ENCODE measurements at regions not wholly inside any gene's neighbourhood (a gene's known extent, or its start where the extent isn't known, plus 50 kb on each side); places are given as distances from the start of the nearest gene placed in this dataset.

DNA sequence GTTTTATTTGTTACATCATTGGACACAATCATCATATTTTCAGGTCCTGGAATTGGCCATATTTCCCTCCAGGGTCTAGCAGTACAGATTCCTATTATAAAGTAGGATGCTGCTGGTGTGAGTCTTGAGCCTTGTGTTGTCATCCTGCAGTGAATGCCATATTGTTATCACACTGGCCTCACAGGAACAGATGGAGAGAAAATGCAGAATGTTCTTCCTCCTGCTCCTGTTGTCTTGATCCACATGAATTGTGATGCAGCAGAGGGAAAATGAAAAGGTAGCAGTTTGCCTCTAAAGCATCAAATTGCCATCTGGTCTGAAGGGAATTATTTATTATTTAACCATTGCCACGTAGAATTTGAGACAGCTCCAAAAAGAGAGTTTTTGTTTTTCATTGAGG lies 248.6 kb downstream of the GPAM start:
- TF ChIP-seq ZNF624 (tag by site-specific recombination; IDR thresholded peaks at IDR 0.05) (no peak), ZNF768 (tag by site-specific recombination; IDR thresholded peaks at IDR 0.05) (no peak), ZXDB (tag by site-specific recombination; IDR thresholded peaks at IDR 0.05) (no peak), IKZF3 (tag by site-specific recombination; IDR thresholded peaks at IDR 0.05) (no peak), ZNF138 (tag by site-specific recombination; IDR thresholded peaks at IDR 0.05; ENCODE audit: borderline replicate concordance) (no peak)
- TF ChIP-seq, protein P1, sequence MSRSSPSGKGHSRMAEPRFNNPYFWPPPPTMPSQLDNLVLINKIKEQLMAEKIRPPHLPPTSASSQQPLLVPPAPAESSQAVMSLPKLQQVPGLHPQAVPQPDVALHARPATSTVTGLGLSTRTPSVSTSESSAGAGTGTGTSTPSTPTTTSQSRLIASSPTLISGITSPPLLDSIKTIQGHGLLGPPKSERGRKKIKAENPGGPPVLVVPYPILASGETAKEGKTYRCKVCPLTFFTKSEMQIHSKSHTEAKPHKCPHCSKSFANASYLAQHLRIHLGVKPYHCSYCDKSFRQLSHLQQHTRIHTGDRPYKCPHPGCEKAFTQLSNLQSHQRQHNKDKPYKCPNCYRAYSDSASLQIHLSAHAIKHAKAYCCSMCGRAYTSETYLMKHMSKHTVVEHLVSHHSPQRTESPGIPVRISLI (tag by site-specific recombination; IDR thresholded peaks at IDR 0.05), result no peak
- TF ChIP-seq, protein P2, sequence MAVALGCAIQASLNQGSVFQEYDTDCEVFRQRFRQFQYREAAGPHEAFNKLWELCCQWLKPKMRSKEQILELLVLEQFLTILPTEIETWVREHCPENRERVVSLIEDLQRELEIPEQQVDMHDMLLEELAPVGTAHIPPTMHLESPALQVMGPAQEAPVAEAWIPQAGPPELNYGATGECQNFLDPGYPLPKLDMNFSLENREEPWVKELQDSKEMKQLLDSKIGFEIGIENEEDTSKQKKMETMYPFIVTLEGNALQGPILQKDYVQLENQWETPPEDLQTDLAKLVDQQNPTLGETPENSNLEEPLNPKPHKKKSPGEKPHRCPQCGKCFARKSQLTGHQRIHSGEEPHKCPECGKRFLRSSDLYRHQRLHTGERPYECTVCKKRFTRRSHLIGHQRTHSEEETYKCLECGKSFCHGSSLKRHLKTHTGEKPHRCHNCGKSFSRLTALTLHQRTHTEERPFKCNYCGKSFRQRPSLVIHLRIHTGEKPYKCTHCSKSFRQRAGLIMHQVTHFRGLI (tag by site-specific recombination; IDR thresholded peaks at IDR 0.05), result no peak
- ChIA-PET POLR2A (no interaction called here), CTCF (no interaction called here)

DNA sequence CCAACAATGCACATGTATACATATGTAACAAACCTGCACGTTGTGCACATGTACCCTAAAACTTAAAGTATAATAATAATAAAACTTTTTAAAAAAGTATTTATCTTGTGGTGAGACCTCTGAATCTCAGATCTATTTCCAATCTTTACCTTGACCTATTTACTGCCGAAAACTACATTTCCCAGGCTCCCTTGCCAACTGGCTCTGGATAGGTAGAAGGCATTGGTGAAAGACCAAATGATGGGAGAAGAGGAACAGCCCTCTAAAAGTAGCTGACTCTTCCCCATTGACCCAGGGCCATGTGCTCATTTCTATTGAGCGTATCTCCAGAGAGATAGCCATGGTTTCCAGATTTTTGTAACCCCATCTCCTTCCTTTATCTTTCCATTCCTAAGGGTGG lies 247.4 kb downstream of the GPAM start:
- TF ChIP-seq, protein P3, sequence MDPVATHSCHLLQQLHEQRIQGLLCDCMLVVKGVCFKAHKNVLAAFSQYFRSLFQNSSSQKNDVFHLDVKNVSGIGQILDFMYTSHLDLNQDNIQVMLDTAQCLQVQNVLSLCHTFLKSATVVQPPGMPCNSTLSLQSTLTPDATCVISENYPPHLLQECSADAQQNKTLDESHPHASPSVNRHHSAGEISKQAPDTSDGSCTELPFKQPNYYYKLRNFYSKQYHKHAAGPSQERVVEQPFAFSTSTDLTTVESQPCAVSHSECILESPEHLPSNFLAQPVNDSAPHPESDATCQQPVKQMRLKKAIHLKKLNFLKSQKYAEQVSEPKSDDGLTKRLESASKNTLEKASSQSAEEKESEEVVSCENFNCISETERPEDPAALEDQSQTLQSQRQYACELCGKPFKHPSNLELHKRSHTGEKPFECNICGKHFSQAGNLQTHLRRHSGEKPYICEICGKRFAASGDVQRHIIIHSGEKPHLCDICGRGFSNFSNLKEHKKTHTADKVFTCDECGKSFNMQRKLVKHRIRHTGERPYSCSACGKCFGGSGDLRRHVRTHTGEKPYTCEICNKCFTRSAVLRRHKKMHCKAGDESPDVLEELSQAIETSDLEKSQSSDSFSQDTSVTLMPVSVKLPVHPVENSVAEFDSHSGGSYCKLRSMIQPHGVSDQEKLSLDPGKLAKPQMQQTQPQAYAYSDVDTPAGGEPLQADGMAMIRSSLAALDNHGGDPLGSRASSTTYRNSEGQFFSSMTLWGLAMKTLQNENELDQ (tag by site-specific recombination; IDR thresholded peaks at IDR 0.05; ENCODE audit: low read depth), result no peak
- TF ChIP-seq ZNF19 (tag by site-specific recombination; IDR thresholded peaks at IDR 0.05; ENCODE audit: low read depth) (no peak), MZF1 (tag by site-specific recombination; IDR thresholded peaks at IDR 0.05; ENCODE audit: borderline replicate concordance) (no peak), ZNF544 (tag by site-specific recombination; IDR thresholded peaks at IDR 0.05) (no peak), ZNF184 (tag by site-specific recombination; IDR thresholded peaks at IDR 0.05) (no peak)
- TF ChIP-seq, protein P4, sequence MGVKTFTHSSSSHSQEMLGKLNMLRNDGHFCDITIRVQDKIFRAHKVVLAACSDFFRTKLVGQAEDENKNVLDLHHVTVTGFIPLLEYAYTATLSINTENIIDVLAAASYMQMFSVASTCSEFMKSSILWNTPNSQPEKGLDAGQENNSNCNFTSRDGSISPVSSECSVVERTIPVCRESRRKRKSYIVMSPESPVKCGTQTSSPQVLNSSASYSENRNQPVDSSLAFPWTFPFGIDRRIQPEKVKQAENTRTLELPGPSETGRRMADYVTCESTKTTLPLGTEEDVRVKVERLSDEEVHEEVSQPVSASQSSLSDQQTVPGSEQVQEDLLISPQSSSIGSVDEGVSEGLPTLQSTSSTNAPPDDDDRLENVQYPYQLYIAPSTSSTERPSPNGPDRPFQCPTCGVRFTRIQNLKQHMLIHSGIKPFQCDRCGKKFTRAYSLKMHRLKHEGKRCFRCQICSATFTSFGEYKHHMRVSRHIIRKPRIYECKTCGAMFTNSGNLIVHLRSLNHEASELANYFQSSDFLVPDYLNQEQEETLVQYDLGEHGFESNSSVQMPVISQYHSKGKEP (tag by site-specific recombination; IDR thresholded peaks at IDR 0.05), result no peak
- CTCF ChIA-PET, result no interaction called here
- POLR2A ChIA-PET, result no interaction called here
- no peaks in the 10 kb centered on the region for H3K36me3 ChIP-seq (ENCODE audit: control insufficient read depth in 2 of 2, insufficient read depth in 1 of 2, low read length in 2 of 2)
- no peaks in the 10 kb centered on the region for H3K9me3 ChIP-seq (ENCODE audit: control insufficient read depth, insufficient read depth, low read depth, low read length)
- H3K27ac ChIP-seq (ENCODE audit: extremely low read depth, low read depth, low read length), result no peak overlapping the region
- H3K4me1 ChIP-seq (ENCODE audit: control insufficient read depth, insufficient read depth, low read length), result no peaks in the 10 kb centered on the region
- H3K4me3 ChIP-seq (ENCODE audit: low read depth, low read length), result no peak overlapping the region

More for the DNA sequence above, 248.6 kb downstream of the GPAM start:
- Histone ChIP-seq H3K9me3 (ENCODE audit: control insufficient read depth, insufficient read depth, low read depth, low read length) (no peaks in the 10 kb centered on the region), H3K4me3 (ENCODE audit: low read depth, low read length) (no peak overlapping the region), H3K36me3 (ENCODE audit: control insufficient read depth in 2 of 2, insufficient read depth in 1 of 2, low read length in 2 of 2) (no peaks in the 10 kb centered on the region), H3K4me1 (ENCODE audit: control insufficient read depth, insufficient read depth, low read length) (no peaks in the 10 kb centered on the region), H3K27ac (ENCODE audit: extremely low read depth, low read depth, low read length) (no peak overlapping the region)

DNA sequence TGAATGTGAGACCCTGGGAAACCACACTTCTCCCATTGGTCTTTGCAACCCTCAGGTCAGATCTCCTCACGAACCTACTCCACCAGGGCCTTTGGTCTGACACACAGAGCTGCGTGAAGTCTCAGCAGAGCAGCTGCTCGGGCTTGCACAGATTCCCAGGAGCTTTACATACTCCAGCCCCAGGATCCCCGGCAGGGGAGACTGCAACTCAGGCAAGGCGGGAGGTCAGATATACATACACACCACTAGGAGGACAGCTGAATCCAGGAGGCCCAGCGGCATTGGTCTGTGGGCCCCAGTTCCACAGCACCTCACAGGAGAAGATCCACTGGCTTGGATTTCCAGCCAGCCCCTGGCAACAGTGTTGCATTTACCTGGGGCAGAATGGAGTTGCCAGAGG lies 239.2 kb downstream of the GPAM start:
- H3K4me1 ChIP-seq (ENCODE audit: control insufficient read depth, insufficient read depth, low read length), result no peaks in the 10 kb centered on the region
- H3K27ac ChIP-seq (ENCODE audit: extremely low read depth, low read depth, low read length), result no peak overlapping the region
- TF ChIP-seq ZNF202 (tag by site-specific recombination; IDR thresholded peaks at IDR 0.05; ENCODE audit: borderline replicate concordance) (no peak), ZNF571 (tag by site-specific recombination; IDR thresholded peaks at IDR 0.05) (no peak), ZNF777 (tag by site-specific recombination; IDR thresholded peaks at IDR 0.05; ENCODE audit: borderline replicate concordance) (no peak), PRDM1 (tag by site-specific recombination; IDR thresholded peaks at IDR 0.05) (no peak), ZBTB20 (tag by site-specific recombination; IDR thresholded peaks at IDR 0.05) (no peak), ZBTB48 (tag by site-specific recombination; IDR thresholded peaks at IDR 0.05) (no peak), ZNF549 (tag by site-specific recombination; IDR thresholded peaks at IDR 0.05) (no peak), HOXD13 (CRISPR knock-in tag; IDR thresholded peaks at IDR 0.05; ENCODE audit: borderline replicate concordance) (no peak)
- TF ChIP-seq, protein P5, sequence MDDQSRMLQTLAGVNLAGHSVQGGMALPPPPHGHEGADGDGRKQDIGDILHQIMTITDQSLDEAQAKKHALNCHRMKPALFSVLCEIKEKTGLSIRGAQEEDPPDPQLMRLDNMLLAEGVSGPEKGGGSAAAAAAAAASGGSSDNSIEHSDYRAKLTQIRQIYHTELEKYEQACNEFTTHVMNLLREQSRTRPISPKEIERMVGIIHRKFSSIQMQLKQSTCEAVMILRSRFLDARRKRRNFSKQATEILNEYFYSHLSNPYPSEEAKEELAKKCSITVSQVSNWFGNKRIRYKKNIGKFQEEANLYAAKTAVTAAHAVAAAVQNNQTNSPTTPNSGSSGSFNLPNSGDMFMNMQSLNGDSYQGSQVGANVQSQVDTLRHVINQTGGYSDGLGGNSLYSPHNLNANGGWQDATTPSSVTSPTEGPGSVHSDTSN (CRISPR knock-in tag; IDR thresholded peaks at IDR 0.05), result no peak
- ChIA-PET POLR2A (no interaction called here), CTCF (no interaction called here)
- H3K9me3 ChIP-seq (ENCODE audit: control insufficient read depth, insufficient read depth, low read depth, low read length), result no peaks in the 10 kb centered on the region
- no peak overlapping the region for H3K4me3 ChIP-seq (ENCODE audit: low read depth, low read length)
- H3K36me3 ChIP-seq (ENCODE audit: control insufficient read depth in 2 of 2, insufficient read depth in 1 of 2, low read length in 2 of 2), result no peaks in the 10 kb centered on the region

All from HEK293 (cell line).